HEK293T (cell line): ENCODE measurements at regions not wholly inside any gene's neighbourhood (a gene's known extent, or its start where the extent isn't known, plus 50 kb on each side); places are given as distances from the start of the nearest gene placed in this dataset.

Source experiments
- CTCF ChIA-PET: fragments of 350-600 bp; formaldehyde crosslinking; extraction: SDS; loops from one replicate; lab custom pipeline; 2021; ENCODE audit warnings: antibody characterized with exemption, inconsistent platforms; lab: Yijun Ruan, JAX
- POLR2A ChIA-PET: fragments of 350-600 bp; formaldehyde crosslinking; extraction: SDS; loops from one replicate; lab custom pipeline; 2020; ENCODE audit warnings: antibody characterized with exemption, inconsistent platforms; lab: Yijun Ruan, JAX
- DNase-seq: peaks from one replicate; pipeline ENCODE4 v3.0.0; 2012; ENCODE audit warnings: mixed read lengths; ENCODE audit errors: extremely low spot score
- ARNT ChIP-seq: fragments of 450-650 bp; IDR thresholded peaks from 2 replicates; pipeline ENCODE4 v1.6.1; 2017; ENCODE audit warnings: mild to moderate bottlenecking
- BHLHE40 ChIP-seq: fragments of 450-650 bp; IDR thresholded peaks from 2 replicates; pipeline ENCODE4 v1.6.1; 2016; ENCODE audit warnings: mild to moderate bottlenecking, moderate library complexity, borderline replicate concordance
- CTBP1 ChIP-seq: fragments of 450-650 bp; IDR thresholded peaks from 2 replicates; pipeline ENCODE4 v1.6.1; 2016; ENCODE audit warnings: borderline replicate concordance
- ELF4 ChIP-seq: fragments of 450-650 bp; IDR thresholded peaks from 2 replicates; pipeline ENCODE4 v1.6.1; 2017; ENCODE audit warnings: antibody characterized with exemption
- FOXA1 ChIP-seq: fragments of 450-650 bp; IDR thresholded peaks from 2 replicates; pipeline ENCODE4 v1.6.1; 2016; ENCODE audit warnings: mild to moderate bottlenecking
- FOXK2 ChIP-seq: fragments of 450-650 bp; IDR thresholded peaks from 2 replicates; pipeline ENCODE4 v1.6.1; 2016; ENCODE audit warnings: mild to moderate bottlenecking
- FOXM1 ChIP-seq: fragments of 450-650 bp; IDR thresholded peaks from 2 replicates; pipeline ENCODE4 v1.6.1; 2017; ENCODE audit warnings: mild to moderate bottlenecking, borderline replicate concordance
- HDGF ChIP-seq: fragments of 450-650 bp; IDR thresholded peaks from 2 replicates; pipeline ENCODE4 v1.6.1; 2017; ENCODE audit warnings: antibody characterized with exemption, borderline replicate concordance
- L3MBTL2 ChIP-seq: fragments of 450-650 bp; conservative IDR thresholded peaks from 2 replicates; pipeline ENCODE4 v1.6.1; 2016; ENCODE audit warnings: mild to moderate bottlenecking
- LEF1 ChIP-seq: fragments of 450-650 bp; IDR thresholded peaks from 2 replicates; pipeline ENCODE4 v1.6.1; 2017; ENCODE audit warnings: mild to moderate bottlenecking, borderline replicate concordance
- NFRKB ChIP-seq: fragments of 450-650 bp; IDR thresholded peaks from 2 replicates; pipeline ENCODE4 v1.6.1; 2016; ENCODE audit warnings: mild to moderate bottlenecking, moderate library complexity
- SP1 ChIP-seq: fragments of 450-650 bp; IDR thresholded peaks from 2 replicates; pipeline ENCODE4 v1.6.1; 2017
- SUZ12 ChIP-seq: fragments of 450-650 bp; IDR thresholded peaks from 2 replicates; pipeline ENCODE4 v1.6.1; 2016; ENCODE audit warnings: mild to moderate bottlenecking
- TARDBP ChIP-seq: fragments of 450-650 bp; IDR thresholded peaks from 2 replicates; pipeline ENCODE4 v1.6.1; 2016
- ZNF384 ChIP-seq: fragments of 450-650 bp; IDR thresholded peaks from 2 replicates; pipeline ENCODE4 v1.6.1; 2016
- TF ChIP-seq, protein P1 (sequence below): fragments of 450-650 bp; IDR thresholded peaks from 2 replicates; pipeline ENCODE4 v1.6.1; 2016

DNA sequence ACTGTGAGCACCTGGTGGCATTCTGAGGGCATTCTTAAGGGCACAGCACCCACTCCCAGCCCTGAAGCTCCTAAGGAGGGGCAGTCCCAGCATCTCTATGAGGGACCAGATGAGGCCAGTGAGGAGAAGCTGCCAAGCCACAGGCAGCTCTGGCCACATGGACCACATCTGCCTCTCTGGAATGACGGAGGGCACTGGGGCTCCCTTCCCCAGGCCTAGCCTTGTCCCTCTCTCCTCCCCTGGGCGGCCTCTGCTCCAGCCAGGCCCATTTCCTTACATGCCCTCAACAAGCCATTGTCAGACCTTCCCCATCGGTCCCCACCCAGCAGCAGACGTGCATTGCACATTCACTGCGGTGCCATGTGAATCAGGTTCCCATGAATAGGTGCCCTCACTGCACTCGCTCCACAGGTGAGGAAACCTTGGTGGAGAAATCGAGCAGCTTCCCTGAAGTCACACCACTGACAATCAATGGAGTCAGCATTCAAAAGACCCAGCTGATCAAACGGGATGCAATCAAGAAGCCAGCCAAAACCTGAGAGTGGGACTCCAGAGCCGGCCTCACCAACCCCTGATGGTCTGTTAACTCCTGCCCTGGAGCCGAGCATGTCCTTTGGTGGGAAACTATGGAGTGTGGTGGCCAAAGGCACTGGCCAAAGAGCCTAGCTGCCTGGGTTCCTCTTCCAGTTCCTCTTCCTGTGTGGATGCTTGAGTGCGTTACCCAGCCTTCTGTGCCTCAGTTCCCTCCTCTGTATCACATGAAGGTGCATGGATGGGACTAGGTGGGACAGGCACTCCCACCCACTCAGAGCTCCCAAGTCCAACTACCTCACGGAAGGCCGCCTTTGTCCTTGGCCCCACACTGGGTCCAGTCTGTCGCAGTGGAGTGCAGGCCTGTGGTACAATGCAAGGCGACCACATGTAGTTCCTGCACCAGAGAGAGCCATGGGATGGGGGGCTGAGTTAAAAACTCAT is 147.3 kb downstream of the ZFP36L2 start:
- ChIA-PET POLR2A (no interaction called here), CTCF (no interaction called here)
- DNase-seq: no peak
- no peak for TF ChIP-seq TARDBP
- no peak for TF ChIP-seq ELF4
- no peak for TF ChIP-seq SP1
- no peak for TF ChIP-seq ARNT
- no peak for TF ChIP-seq CTBP1
- no peak for TF ChIP-seq FOXK2
- no peak for TF ChIP-seq NFRKB
- TF ChIP-seq BHLHE40: no peak
- no peak for TF ChIP-seq ZNF384
- TF ChIP-seq, protein P1, sequence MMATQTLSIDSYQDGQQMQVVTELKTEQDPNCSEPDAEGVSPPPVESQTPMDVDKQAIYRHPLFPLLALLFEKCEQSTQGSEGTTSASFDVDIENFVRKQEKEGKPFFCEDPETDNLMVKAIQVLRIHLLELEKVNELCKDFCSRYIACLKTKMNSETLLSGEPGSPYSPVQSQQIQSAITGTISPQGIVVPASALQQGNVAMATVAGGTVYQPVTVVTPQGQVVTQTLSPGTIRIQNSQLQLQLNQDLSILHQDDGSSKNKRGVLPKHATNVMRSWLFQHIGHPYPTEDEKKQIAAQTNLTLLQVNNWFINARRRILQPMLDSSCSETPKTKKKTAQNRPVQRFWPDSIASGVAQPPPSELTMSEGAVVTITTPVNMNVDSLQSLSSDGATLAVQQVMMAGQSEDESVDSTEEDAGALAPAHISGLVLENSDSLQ: no peak
- no peak for TF ChIP-seq FOXA1
- no peak for TF ChIP-seq FOXM1
- TF ChIP-seq L3MBTL2: no peak
- TF ChIP-seq HDGF: no peak
- TF ChIP-seq SUZ12: no peak
- TF ChIP-seq LEF1: no peak

DNA sequence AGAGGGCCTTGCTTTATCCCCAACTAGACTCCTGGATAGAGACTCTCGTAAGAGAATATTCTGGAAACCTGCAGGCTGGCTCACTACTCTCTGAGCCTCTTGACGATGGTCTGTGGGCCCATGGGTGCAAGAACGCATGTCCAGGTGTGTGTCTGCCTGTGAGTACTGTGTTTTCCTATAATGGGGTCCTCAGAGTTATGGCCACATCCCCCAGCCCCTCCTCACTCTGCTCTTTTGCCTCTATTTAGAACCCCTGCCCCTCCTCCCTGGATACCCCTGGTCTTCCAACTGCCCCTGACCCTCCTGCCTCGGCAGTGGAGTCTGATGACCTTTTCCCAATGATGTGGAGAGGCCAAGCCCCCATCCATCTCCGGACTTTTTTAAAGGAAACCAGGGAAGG is 148.1 kb downstream of the ZFP36L2 start:
- CTCF ChIA-PET: no interaction called here
- POLR2A ChIA-PET: no interaction called here
- DNase-seq: no peak
- TF ChIP-seq TARDBP: no peak
- TF ChIP-seq NFRKB: no peak
- TF ChIP-seq FOXM1: no peak
- no peak for TF ChIP-seq SP1
- no peak for TF ChIP-seq BHLHE40
- TF ChIP-seq LEF1: no peak
- TF ChIP-seq, protein P1: no peak
- TF ChIP-seq CTBP1: no peak
- TF ChIP-seq ARNT: no peak
- TF ChIP-seq FOXK2: no peak

DNA sequence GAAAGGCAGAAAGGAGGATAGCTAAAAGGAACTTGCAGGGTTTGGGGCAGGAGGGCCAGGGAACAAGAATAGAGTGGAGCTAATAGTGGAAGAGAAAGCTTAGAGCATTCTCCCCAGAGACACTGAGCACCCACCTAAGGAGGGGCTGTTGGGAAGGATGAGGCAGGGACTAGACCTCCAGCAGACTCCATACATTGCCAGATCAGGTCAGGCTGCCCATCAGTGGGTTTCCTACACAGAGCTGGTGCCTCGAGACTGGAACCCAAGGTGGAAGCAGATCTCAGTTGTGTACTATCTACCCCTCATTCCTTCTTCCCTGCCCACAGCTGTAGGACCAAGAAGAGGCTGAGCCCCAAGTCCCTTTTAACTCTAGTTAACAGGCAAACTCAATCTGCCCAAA is 148.5 kb downstream of the ZFP36L2 start:
- ChIA-PET CTCF (interaction anchor here (0.7 to 1.1 kb wide), 2 partner anchors 11 to 49 kb away, joined by 3 read pairs; no protein-coding TSS in a partner anchor), POLR2A (no interaction called here)
- no peak for DNase-seq
- TF ChIP-seq ELF4 (no peak), SP1 (no peak), TARDBP (no peak), FOXA1 (no peak), L3MBTL2 (no peak), ARNT (no peak), FOXK2 (no peak), HDGF (no peak), BHLHE40 (no peak), ZNF384 (no peak)
- TF ChIP-seq, protein P1: no peak

DNA sequence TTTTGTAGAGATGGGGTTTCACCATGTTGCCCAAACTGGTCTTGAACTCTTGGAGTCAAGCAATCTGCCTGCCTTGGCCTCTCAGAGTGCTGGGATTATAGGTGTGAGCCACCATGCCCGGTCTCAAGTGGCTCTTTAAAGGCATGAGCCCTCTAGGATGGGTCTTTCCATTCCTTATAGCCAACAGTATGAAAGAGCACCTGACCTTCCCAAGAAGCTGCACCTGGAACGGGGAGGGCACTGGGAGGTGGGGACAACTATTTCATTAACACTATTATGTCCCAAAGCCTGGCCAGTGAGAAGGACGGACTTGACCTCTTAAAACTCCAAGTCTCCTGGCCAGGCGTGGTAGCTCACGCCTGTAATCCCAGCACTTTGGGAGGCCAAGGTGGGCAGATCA is 149.7 kb downstream of the ZFP36L2 start:
- ChIA-PET POLR2A (no interaction called here), CTCF (interaction anchor here (1.1 kb wide), 1 partner anchor 50 kb away, joined by 3 read pairs; no protein-coding TSS in a partner anchor)
- TF ChIP-seq SUZ12: no peak
- TF ChIP-seq FOXK2: no peak
- no peak for TF ChIP-seq ELF4
- no peak for DNase-seq

DNA sequence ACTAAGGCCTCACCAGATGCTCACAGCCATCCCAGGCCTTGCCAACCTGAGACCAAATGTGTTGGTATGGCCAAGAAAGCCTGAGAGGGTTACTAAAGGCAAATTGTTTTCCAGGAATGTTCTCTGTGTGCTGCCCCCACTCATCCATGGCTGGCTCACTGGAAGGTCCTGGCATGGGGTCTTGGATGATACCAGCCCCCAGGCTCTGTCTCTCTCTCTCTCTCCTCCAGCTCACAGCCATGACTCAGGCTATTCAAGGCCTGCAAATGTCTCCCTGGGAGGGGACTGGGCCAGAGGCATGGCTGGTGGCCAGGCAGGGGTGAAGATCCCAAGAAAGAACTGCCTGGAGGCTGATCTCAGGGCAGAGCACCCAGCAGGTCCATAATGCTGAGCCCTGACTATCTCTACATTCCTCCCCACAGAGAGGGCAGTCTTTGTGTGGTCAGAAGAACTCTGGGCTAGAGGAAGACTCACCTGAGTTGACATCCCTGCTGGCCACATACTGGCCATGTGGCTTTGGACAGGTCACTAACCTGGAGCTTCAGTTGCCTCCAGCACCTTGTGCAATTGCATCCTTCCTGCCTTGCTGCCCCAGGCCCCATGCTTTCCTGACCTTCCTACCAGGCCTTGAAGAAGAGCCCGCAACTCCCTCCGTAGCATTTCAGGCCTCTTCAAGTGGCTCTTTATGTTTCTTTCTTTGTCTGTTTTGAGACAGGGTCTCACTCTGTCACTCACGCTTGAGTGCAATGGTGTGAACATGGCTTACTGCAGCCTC is 150.4 kb downstream of the ZFP36L2 start:
- TF ChIP-seq ARNT (no peak), ELF4 (no peak), FOXA1 (no peak), L3MBTL2 (no peak), SP1 (no peak), NFRKB (no peak)
- DNase-seq: no peak
- ChIA-PET CTCF (no interaction called here), POLR2A (no interaction called here)

DNA sequence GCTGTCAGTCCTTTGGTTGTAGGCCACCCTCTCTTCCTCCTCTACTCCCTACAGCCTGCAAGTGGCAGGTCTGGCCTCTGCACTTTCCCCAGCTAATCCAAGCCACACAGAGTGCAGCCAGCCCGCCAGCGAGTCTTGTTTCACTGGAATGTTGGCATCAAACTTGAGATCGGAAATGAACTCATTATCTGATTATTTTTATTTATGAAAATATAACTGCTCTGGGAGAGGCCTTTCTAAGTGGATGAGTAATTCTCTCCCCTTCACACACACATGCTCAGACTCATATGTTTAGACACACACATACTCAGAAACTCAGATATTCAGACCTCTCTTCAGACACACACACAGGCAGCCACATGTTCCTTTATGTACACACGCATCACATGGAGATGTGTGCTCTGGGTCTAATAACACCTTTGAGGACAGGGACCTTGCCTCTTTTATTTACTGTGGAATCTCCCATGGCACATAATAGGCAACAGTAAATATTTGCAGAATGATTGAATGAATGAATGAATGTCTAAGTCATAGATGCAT is 151.3 kb downstream of the ZFP36L2 start:
- ChIA-PET POLR2A (no interaction called here), CTCF (no interaction called here)
- DNase-seq: no peak
- TF ChIP-seq FOXA1 (no peak), BHLHE40 (no peak), ARNT (no peak), FOXM1 (no peak), ELF4 (no peak), HDGF (no peak), L3MBTL2 (no peak), SP1 (no peak), LEF1 (no peak), TARDBP (no peak), SUZ12 (no peak), NFRKB (no peak)
- TF ChIP-seq, protein P1: no peak
